Bronchial epithelial cell (primary cell): ENCODE measurements at regions not wholly inside any gene's neighbourhood (a gene's known extent, or its start where the extent isn't known, plus 50 kb on each side); places are given as distances from the start of the nearest gene placed in this dataset.
"Not testable (repeated sequence)": the region's sequence is repeated elsewhere in the genome, so short reads cannot be mapped to it uniquely, and the experiment has no call there.

Experiments used
- DNase-seq: peaks from one replicate; pipeline ENCODE4 v3.0.0-alpha.2; 2010; ENCODE audit warnings: low read depth
- FAIRE-seq: peaks from 2 replicates; lab custom pipeline; 2011; peaks lifted over from hg19 to GRCh38; lab: Jason Lieb, UNC
- H3K27me3 ChIP-seq: 2 replicates; pipeline ENCODE4 v1.5.1; 2011; ENCODE audit warnings: low read length; ENCODE audit not compliant: control insufficient read depth, insufficient read depth
- H3K36me3 ChIP-seq: 2 replicates; pipeline ENCODE4 v1.5.1; 2011; ENCODE audit warnings: low read length; ENCODE audit not compliant: control insufficient read depth, insufficient read depth
- H3K4me3 ChIP-seq: 2 replicates; pipeline ENCODE4 v1.5.1; 2011; ENCODE audit warnings: mild to moderate bottlenecking, low read depth, low read length, control low read depth
- TF ChIP-seq, protein P1 (sequence below): IDR thresholded peaks from 2 replicates; pipeline ENCODE4 v1.5.1; 2011; ENCODE audit warnings: mild to moderate bottlenecking, moderate library complexity, low read length, control low read depth, inconsistent platforms; ENCODE audit not compliant: insufficient read depth, severe bottlenecking

DNA sequence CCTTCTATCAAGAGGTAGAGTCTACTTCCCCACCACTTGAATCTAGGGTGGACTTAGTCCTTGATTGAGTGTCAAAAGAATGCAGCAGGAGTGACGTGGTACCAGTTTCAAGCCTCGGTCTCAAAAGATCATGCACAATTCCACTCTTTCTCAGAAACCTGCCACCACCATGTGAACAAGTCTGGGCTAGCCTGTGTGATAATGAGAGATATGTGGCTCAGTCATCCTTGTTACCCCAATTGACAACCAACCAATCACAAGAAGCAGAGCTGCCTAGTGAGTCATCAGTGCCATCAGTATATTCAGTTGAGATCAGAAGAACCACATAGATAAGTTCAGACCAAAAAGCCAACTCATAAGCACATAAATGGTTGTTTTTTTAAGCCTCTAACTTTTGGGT, 374.5 kb downstream of the IL20RB start:
- peak; percentile 13 for DNase-seq
- TF ChIP-seq, protein P1, sequence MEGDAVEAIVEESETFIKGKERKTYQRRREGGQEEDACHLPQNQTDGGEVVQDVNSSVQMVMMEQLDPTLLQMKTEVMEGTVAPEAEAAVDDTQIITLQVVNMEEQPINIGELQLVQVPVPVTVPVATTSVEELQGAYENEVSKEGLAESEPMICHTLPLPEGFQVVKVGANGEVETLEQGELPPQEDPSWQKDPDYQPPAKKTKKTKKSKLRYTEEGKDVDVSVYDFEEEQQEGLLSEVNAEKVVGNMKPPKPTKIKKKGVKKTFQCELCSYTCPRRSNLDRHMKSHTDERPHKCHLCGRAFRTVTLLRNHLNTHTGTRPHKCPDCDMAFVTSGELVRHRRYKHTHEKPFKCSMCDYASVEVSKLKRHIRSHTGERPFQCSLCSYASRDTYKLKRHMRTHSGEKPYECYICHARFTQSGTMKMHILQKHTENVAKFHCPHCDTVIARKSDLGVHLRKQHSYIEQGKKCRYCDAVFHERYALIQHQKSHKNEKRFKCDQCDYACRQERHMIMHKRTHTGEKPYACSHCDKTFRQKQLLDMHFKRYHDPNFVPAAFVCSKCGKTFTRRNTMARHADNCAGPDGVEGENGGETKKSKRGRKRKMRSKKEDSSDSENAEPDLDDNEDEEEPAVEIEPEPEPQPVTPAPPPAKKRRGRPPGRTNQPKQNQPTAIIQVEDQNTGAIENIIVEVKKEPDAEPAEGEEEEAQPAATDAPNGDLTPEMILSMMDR = no peak
- peak; percentile 13 for FAIRE-seq

DNA sequence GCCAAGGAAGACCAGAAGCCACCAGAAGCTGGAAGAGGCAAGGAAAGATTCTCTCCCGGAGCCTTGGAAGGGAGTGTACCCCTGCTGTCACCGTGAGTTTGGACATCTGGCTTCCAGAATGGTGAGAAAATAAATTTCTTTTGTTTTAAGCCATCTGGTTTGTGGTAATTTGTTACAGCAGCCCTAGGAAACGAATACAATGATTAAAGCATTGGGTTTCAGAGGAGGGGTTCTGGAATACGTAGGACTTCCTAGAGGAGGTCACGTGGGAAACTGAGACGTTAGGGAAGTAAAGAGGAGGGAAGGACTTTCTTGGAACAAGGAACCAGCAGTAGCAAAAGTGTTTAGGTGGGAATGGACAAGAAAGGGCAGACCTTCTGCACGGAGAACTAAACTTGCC, 377.7 kb downstream of the IL20RB start:
- DNase-seq (no peak), FAIRE-seq (no peak)
- Histone ChIP-seq H3K4me3 (no peak overlapping the region), H3K27me3 (no peaks in the 10 kb centered on the region), H3K36me3 (no peaks in the 10 kb centered on the region)
- TF ChIP-seq, protein P1 = no peak

More for the DNA sequence above, 374.5 kb downstream of the IL20RB start:
- no peak overlapping the region for H3K4me3 ChIP-seq
- H3K36me3 ChIP-seq = no peaks in the 10 kb centered on the region
- H3K27me3 ChIP-seq = no peaks in the 10 kb centered on the region

DNA sequence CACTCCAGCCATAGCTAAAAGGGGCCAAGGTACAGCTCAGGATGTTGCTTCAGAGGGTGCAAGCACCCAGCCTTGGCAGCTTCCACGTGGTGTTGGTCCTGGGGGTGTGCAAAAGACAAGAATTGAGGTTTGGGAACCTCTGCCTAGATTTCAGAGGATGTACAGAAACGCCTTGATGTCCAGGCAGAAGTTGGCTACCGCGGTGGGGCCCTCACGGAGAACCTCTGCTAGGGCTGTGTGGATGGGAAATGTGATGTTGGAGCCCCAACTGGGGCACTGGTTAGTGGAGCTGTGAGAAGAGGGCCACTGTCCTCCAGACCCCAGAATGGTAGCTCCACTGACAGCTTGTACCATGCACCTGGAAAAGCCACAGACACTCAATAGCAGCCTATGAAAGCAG, 380.6 kb downstream of the IL20RB start:
- not testable (repeated sequence) for H3K27me3 ChIP-seq, H3K36me3 ChIP-seq, H3K4me3 ChIP-seq, DNase-seq, FAIRE-seq

DNA sequence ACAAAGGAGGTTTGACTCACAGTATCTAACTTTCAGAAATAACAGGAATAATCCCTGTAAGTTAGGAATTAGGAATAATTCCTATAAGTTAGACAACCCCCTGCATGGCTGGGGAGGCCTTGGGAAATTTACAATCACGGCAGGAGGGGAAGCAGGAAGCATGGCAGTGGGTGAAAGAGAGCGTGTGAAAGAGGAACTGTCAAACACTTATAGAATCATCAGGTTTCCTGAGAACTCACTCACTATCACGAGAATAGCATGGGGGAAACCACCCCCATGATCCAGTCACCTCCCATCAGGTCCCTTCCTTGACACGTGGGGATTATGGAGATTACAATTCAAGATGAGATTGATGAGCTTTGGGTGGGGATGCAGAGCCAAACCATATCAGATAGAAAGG, 385.5 kb downstream of the IL20RB start:
- no peak for FAIRE-seq
- no peaks in the 10 kb centered on the region for H3K27me3 ChIP-seq
- H3K36me3 ChIP-seq = no peaks in the 10 kb centered on the region
- no peak for DNase-seq
- TF ChIP-seq, protein P1 = no peak
- no peak overlapping the region for H3K4me3 ChIP-seq

DNA sequence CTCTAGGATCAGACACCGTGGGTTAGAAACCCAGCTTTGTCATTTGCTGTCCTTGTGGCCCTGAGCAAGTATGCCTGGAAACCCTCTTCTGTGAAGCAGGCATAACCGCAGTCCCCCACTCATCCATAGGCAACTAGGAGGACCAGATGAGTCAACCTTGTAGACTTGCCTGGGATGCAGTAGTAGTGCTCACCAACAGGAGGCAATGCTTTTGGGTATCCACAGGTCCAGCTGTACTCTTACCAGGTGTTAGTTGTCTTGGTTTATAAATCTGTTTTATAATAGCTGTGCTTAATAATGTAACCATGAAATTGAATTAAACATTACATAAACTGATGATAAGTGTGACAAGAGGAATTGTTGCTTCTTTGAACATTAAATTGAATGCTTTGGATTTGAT, 389.3 kb downstream of the IL20RB start:
- no peak for DNase-seq
- TF ChIP-seq, protein P1 = no peak
- H3K27me3 ChIP-seq = no peaks in the 10 kb centered on the region
- H3K36me3 ChIP-seq = no peaks in the 10 kb centered on the region
- no peak overlapping the region for H3K4me3 ChIP-seq
- FAIRE-seq = no peak

DNA sequence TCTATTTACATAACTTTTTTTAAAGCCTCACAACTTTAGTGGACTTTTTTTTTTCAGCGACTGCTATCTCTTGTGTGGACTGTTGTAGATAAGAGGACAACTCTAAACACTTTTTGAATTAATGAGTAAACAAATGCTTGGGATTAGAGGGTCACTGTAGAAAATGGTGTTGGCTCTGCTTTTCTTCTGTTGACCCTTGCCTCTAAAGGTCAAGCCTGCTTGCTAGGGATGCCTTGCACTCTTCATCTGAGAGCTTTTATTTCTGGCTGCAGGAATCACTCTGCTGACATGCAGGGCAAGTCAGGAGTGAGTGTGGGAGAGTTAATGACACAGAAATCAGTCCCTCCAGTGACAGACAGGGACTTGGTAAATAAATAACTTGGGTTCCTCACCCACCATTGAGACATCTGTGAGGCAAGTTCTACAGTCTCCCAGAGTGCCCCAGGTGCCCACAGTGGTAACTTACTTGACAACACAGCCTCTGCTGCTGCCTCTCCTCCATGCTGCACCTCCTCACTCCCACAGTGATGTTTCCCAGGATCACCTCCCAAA, 390.1 kb downstream of the IL20RB start:
- no peak for DNase-seq
- TF ChIP-seq, protein P1 = no peak
- H3K27me3 ChIP-seq = no peaks in the 10 kb centered on the region
- no peak for FAIRE-seq
- H3K36me3 ChIP-seq = no peaks in the 10 kb centered on the region
- H3K4me3 ChIP-seq = no peak overlapping the region
